Parathyroid adenoma (tissue), 2 donors: ENCODE measurements at regions not wholly inside any gene's neighbourhood (a gene's known extent, or its start where the extent isn't known, plus 50 kb on each side); places are given as distances from the start of the nearest gene placed in this dataset.

Experiments
- H2AFZ ChIP-seq: fragments of 300-600 bp; sonication (generic); one replicate; pipeline ENCODE4 v1.7.0; 2017; ENCODE audit warnings: antibody characterized with exemption, mild to moderate bottlenecking
- H3K27ac ChIP-seq: fragments of 300-600 bp; sonication (generic); one replicate; pipeline ENCODE4 v1.7.0; 2017
- H3K27me3 ChIP-seq: fragments of 300-600 bp; sonication (generic); one replicate; pipeline ENCODE4 v1.7.0; 2017; ENCODE audit warnings: low read length; ENCODE audit not compliant: control insufficient read depth, insufficient read depth
- H3K36me3 ChIP-seq: fragments of 300-600 bp; sonication (generic); one replicate; pipeline ENCODE4 v1.7.0; 2017; ENCODE audit warnings: low read length; ENCODE audit not compliant: control insufficient read depth, insufficient read depth
- H3K4me1 ChIP-seq: fragments of 300-600 bp; sonication (generic); one replicate; pipeline ENCODE4 v1.7.0; 2017; ENCODE audit warnings: control low read depth
- H3K4me2 ChIP-seq: fragments of 300-600 bp; sonication (generic); one replicate; pipeline ENCODE4 v1.7.0; 2017; ENCODE audit warnings: low read length
- H3K4me3 ChIP-seq: fragments of 300-600 bp; sonication (generic); one replicate; pipeline ENCODE4 v1.7.0; 2017; ENCODE audit warnings: low read depth, low read length
- H3K79me2 ChIP-seq: fragments of 300-600 bp; sonication (generic); one replicate; pipeline ENCODE4 v1.7.0; 2017; ENCODE audit warnings: control low read depth
- H3K9ac ChIP-seq: fragments of 300-600 bp; sonication (generic); one replicate; pipeline ENCODE4 v1.7.0; 2017; ENCODE audit warnings: mild to moderate bottlenecking
- H3K9me3 ChIP-seq: fragments of 300-600 bp; sonication (generic); one replicate; pipeline ENCODE4 v1.7.0; 2017; ENCODE audit warnings: low read length; ENCODE audit not compliant: control insufficient read depth
- CTCF ChIP-seq: fragments of 300-600 bp; sonication (generic); IDR thresholded peaks from one replicate; pipeline ENCODE4 v1.7.0; 2017; ENCODE audit warnings: antibody characterized with exemption, mild to moderate bottlenecking
- donor health status: primary hyperparathyroidism.

DNA sequence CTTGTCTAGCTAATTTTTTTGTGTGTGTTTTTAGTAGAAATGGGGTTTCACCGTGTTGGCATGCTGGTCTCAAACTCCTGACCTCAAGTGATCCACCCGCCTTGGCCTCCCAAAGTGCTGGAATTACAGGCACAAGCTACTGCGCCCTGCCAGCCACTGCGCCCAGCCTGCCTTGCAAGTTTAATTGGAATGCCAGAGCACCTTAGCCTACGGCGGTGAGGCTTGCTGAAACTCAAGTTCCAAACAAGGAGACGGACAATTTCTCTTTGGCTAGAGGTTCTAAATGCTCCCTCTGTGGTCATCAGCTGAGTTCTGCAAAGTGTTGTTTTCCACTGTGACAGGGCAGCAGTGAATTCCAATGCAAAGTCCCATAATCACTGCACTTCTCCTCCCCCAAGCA lies 583.4 kb downstream of the KCNJ3 start:
- Histone ChIP-seq H3K36me3 (no peaks in the 10 kb centered on the region), H3K79me2 (no peaks in the 10 kb centered on the region), H3K4me2 (no peak overlapping the region), H3K27ac (no peak overlapping the region), H3K9me3 (no peaks in the 10 kb centered on the region), H3K4me3 (no peak overlapping the region), H2AFZ (no peak overlapping the region), H3K27me3 (no peaks in the 10 kb centered on the region), H3K9ac (no peak overlapping the region), H3K4me1 (no peaks in the 10 kb centered on the region)
- TF ChIP-seq CTCF: no peak

DNA sequence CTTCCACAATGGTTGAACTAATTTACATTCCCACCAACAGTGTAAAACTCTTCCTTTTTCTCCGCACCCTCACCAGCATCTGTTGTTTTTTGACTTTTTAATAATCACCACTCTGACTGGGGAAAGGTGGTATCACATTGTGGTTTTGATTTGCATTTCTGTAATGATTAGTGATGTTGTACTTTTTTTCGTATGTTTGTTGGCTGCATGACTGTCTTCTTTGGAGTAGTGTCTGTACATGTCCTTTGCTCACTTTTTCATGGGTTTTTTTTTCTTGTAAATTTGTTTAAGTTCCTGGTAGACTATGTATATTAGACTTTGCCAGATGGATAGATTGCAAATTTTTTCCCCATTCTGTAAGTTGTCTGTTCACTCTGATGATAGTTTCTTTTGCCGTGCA lies 574.8 kb downstream of the KCNJ3 start:
- Histone ChIP-seq H3K27ac (no peak overlapping the region), H3K9ac (no peak overlapping the region), H3K4me1 (no peaks in the 10 kb centered on the region), H3K4me2 (no peak overlapping the region), H3K36me3 (no peaks in the 10 kb centered on the region), H3K9me3 (no peaks in the 10 kb centered on the region), H3K27me3 (no peaks in the 10 kb centered on the region), H3K4me3 (no peak overlapping the region), H2AFZ (no peak overlapping the region), H3K79me2 (no peaks in the 10 kb centered on the region)
- TF ChIP-seq CTCF: no peak

- Histone ChIP-seq H3K4me1 (no peaks in the 10 kb centered on the region), H3K79me2 (no peaks in the 10 kb centered on the region), H3K36me3 (no peaks in the 10 kb centered on the region), H3K4me3 (no peak overlapping the region), H3K9me3 (no peaks in the 10 kb centered on the region), H3K9ac (no peak overlapping the region), H3K27me3 (no peaks in the 10 kb centered on the region), H3K27ac (no peak overlapping the region), H2AFZ (no peak overlapping the region), H3K4me2 (no peak overlapping the region)
- TF ChIP-seq CTCF: no peak
These were observed 568.1 kb downstream of the KCNJ3 start for GRCh38 chr2:155266583-155266982.

- Histone ChIP-seq H3K9me3 (no peaks in the 10 kb centered on the region), H3K36me3 (no peaks in the 10 kb centered on the region), H3K4me3 (no peak overlapping the region), H3K79me2 (no peaks in the 10 kb centered on the region), H3K9ac (no peak overlapping the region), H3K27me3 (no peaks in the 10 kb centered on the region), H3K27ac (no peak overlapping the region), H3K4me1 (no peaks in the 10 kb centered on the region), H3K4me2 (no peak overlapping the region), H2AFZ (no peak overlapping the region)
- no peak for TF ChIP-seq CTCF
These were observed 567.6 kb downstream of the KCNJ3 start for GRCh38 chr2:155266109-155266508.

DNA sequence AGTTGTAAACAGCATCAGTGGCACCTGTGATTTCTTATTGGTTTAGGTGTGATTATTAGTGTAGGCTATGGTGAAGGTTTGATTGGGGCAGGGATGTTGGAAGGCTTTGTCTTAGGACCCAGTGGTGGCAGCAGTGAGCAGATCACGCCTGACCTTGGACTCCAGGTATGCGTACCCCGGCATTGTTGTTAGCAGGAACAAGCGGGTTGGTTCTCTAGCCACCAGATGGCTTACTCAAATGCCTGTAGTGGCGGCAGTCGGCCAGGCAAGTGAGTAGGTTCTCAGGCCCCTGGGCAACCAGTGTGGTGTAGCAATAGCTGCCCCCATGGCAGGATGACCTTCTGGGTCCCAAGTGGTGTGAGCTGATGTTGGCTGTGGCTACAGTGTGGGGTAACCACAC lies 558.3 kb downstream of the KCNJ3 start:
- H2AFZ ChIP-seq: no peak overlapping the region
- no peak overlapping the region for H3K9ac ChIP-seq
- H3K36me3 ChIP-seq: no peaks in the 10 kb centered on the region
- H3K4me2 ChIP-seq: no peak overlapping the region
- H3K27me3 ChIP-seq: no peaks in the 10 kb centered on the region
- no peaks in the 10 kb centered on the region for H3K4me1 ChIP-seq
- no peaks in the 10 kb centered on the region for H3K79me2 ChIP-seq
- no peak for TF ChIP-seq CTCF
- no peaks in the 10 kb centered on the region for H3K9me3 ChIP-seq
- H3K4me3 ChIP-seq: no peak overlapping the region
- no peak overlapping the region for H3K27ac ChIP-seq
